ENCODE measurements at regions not wholly inside any gene's neighbourhood (a gene's known extent, or its start where the extent isn't known, plus 50 kb on each side); places are given as distances from the start of the nearest gene placed in this dataset.

DNA sequence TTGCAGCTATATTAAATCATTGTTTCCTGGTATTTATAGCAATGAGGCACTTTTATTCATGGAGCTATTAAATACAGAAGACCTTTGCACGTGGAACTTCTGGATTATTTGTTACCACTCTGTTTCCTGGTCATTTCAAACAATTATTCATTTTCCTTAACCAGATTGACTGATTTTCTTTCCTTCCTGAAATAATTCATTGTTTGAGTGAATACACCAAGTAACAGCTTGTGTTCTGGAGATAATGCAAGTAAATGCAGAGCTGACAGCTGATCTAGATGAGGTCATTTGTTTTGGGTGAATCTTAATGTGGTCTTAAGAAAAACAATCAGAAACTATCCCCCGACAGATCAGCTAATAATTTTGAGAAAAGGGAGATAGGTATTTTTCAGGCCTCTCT lies 497.7 kb downstream of the KIF20B start:
- TF ChIP-seq, protein P1, sequence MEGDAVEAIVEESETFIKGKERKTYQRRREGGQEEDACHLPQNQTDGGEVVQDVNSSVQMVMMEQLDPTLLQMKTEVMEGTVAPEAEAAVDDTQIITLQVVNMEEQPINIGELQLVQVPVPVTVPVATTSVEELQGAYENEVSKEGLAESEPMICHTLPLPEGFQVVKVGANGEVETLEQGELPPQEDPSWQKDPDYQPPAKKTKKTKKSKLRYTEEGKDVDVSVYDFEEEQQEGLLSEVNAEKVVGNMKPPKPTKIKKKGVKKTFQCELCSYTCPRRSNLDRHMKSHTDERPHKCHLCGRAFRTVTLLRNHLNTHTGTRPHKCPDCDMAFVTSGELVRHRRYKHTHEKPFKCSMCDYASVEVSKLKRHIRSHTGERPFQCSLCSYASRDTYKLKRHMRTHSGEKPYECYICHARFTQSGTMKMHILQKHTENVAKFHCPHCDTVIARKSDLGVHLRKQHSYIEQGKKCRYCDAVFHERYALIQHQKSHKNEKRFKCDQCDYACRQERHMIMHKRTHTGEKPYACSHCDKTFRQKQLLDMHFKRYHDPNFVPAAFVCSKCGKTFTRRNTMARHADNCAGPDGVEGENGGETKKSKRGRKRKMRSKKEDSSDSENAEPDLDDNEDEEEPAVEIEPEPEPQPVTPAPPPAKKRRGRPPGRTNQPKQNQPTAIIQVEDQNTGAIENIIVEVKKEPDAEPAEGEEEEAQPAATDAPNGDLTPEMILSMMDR (IDR thresholded peaks at IDR 0.05), result no peak
- no peak for TF ChIP-seq POLR2A (IDR thresholded peaks at IDR 0.05)
- no peak for TF ChIP-seq POLR2AphosphoS5 (IDR thresholded peaks at IDR 0.05)
